Mammary epithelial cell (primary cell): ENCODE measurements at regions not wholly inside any gene's neighbourhood (a gene's known extent, or its start where the extent isn't known, plus 50 kb on each side); places are given as distances from the start of the nearest gene placed in this dataset.

Experiments used
- CTCF ChIP-seq, 2 donors: IDR thresholded peaks in 1 of 2; conservative IDR thresholded peaks in 1 of 2; 2 replicates each; pipeline ENCODE4 v1.5.1; 2011 to 2012; ENCODE audit warnings: inconsistent platforms in 2 of 2, low read length in 2 of 2, mild to moderate bottlenecking in 2 of 2, control low read depth in 1 of 2, low read depth in 1 of 2; ENCODE audit not compliant: insufficient read depth in 1 of 2; ENCODE audit errors: extremely low read depth in 1 of 2
- EZH2 ChIP-seq: IDR thresholded peaks from 2 replicates; pipeline ENCODE4 v1.6.1; 2012; ENCODE audit warnings: low read length, inconsistent platforms, borderline replicate concordance

GRCh38 chr16:52103791-52104190 lies 443.2 kb downstream of the TOX3 start:
- TF ChIP-seq CTCF (conservative IDR thresholded peaks at IDR 0.05 in 1 of 2, IDR thresholded peaks at IDR 0.05 in 1 of 2; ENCODE audit: extremely low read depth in 1 of 2, insufficient read depth in 1 of 2, low read depth in 1 of 2, low read length in 2 of 2) = no peak
- TF ChIP-seq EZH2 = no peak
